ENCODE measurements at regions not wholly inside any gene's neighbourhood (a gene's known extent, or its start where the extent isn't known, plus 50 kb on each side); places are given as distances from the start of the nearest gene placed in this dataset.

DNA sequence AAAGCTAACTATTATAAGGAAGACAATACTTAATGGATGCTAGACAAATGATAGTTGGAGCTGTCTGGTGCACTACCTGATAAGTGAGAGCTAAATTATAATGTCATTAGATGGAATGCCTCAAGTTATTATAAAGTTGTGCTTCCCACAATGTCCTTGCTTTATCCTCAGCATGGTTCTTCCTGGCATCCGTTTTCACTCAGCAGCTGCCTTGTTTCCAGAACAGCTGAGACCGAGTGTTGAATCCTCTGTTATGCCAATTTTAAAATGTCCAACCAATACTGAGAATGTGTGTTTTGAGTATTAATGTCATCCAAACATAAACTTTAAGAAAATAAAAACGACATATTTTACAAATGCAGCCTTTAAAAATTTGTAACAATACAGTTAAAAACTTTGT is 286.7 kb upstream of the SOX2 start:
- DNase-seq = no peak

DNA sequence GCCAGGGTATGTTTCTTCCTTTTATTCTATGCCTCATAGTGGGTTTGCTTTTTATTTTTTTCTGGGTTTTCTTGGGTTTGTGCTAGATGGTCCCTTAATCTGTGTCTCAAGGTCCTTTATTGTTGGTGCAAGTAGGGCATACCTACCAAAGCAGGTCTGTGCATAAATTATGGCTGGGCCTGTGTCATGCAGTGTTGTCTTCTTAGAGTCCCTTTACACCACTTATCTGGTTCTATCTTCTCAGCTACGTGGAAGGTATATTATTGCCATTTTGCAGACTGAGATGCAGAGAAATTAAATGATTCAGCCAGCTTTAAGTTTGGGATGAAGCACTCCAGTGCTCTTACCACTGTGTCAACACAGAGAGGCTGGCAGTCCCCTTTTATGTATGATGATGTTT is 293.5 kb upstream of the SOX2 start:
- DNase-seq = no peak

DNA sequence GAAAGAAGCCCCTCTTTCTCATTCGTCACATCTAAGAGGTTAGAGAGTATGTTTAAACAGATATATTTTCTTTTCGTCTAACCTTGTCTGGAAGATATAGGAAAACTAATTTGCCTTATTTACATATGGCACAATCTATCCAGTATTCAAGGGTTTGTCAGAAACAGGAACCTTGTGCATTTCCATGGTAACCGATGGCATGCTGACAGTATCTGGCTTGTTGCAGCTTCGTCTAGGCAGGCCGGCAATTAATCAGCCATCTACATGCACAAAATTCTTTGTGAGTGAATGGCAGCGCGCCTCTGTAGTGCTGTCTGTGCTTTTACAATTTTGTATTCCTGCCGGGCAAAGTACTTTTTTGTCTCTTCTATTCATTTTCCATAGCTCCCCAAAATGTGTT is 294.0 kb upstream of the SOX2 start:
- DNase-seq = no peak

DNA sequence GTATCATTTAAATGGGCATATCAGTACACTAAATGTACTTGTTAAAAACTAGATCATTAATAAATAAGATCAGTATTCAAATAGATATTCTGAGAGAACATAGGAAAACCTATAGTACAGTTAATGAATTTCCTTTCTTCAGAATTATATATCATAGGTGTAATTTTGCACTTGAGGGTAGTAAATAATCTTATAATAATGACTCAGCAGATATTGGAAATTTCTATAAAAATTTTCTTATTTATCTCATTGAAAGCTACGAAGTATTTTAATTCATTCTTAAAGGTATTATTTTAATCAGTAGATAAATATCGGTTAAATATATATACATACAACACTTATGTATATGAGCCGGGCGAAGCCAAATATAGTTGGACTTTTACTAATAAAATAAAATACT is 300.9 kb upstream of the SOX2 start:
- DNase-seq = no peak

DNA sequence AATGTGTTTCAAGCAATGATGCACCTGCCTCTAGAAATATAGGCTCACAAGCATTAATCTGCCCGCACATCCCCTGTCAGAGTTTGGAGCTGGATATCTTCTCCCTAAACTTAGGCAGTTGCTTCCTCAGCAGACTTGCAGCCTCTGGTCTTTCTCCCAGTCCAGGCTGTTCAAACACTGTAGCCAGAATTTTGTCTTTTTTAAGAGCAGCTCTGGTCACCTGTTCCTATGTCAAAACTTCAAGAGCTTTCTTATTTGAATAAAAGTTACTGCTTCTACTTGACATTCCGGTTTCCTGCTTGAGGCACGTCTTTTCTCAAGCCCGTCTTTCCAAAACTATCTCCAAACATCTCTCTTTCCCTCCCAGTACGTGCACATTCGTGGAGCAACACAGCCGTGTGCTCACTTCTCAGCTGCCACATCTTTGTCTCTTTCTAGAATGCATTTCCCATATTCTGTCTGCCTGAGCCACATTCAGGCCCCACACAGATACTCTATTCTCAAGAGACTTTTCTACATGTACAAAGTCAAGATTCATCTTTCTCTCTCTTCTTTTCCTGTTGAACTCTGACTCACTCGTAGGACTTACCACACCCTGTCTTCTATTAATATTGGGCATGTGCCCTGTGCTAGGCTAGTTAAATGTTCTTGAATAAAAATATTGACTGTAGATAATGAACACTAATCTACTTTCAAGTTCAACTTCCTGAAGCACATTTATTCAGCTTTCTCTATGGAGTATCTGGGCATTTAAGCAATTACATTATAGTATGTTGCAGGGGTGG is 307.7 kb upstream of the SOX2 start:
- no peak for DNase-seq

DNA sequence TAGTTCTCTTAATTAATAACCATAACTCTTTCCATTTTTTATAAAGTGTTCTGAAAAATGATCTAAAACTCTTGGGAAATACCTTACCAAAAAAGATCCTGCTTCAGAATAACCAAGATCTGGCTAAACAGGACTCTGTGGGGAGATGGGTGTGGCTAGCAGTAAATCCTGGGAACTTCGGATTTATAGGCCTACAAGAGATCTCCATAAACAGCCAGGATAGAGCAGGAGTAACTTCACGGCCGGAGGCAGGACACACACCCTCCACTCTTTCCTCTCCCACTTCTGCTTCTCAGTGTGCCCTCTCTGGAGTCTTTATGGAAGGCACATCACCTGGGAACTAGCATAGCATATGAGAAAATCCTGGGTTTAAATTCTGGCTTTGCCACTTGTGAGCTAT is 309.4 kb upstream of the SOX2 start:
- no peak for DNase-seq

DNA sequence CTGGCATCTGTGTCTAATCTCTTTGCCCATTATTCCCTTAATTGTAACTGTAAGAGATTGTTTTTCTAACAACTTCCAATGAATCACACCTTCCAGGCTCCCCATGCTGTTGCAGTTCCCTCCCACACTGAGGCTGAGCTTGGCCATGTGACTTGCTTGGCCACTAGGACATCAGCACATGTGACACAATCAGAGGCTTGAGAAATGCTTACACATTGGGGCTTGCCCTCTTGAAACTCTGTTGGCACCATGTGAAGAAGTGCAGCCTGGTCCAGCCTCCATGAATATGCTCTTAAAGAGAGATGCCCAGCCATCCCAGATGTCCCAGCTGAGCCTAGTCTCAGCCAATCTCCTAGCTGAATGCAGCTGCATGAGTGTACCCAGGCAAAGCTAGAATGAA is 326.8 kb upstream of the SOX2 start:
- DNase-seq = no peak

DNA sequence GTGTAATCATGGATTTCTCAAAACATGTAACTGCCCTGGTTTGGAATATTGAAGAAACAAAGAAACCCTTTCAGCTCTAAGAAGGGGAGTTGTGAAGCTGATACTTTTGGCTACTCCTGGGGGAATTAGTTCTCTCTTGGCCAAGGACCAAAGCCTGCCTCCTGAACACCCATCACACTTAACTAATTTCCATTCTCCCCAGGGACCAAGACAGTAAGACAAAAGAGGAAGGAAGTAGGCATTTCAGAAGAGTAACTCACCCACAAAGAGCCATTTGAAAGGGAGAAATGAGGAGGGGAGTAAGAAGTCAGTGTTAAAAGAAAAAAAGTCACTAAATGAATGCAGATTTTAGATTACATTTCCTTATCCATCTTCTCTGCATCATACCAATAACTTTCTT is 328.0 kb upstream of the SOX2 start:
- DNase-seq = no peak

DNA sequence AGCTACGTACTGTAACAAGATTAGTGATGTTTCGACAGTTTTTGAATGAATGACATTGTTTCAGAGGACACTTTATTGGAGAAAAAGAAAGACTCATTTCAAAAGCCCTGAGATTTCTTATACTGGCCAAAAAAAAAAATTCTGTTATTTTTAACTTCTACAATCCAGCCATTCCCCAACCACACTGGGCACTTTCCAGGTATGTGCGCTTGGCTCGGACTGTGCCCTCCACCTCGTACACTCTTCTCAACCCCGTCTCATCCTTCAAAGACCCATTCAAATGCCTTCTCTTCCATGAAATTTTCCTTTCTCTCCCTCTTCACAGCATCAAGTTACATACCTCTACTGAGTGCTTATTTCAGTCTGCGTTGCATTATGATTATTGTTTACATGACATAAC is 328.5 kb upstream of the SOX2 start:
- DNase-seq = no peak

DNA sequence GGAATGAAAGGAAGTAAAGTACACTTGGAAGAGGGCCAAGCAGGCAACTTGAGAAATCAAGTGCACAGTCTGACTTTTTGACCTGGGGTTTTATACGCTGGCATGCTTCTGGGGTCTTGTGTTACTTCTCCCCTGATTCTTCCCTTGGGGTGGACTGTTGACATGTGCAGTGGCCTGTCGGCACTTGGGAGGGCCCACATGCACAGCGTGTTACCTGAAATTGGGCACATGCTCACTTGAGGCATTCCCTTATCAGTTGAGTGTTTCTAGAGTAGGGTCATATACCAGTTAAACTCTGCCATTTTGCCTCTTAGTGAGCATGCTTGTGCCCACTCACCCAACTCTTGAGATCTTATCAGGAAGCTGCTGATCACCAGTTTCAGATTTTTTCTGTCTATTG is 329.1 kb upstream of the SOX2 start:
- DNase-seq = no peak

DNA sequence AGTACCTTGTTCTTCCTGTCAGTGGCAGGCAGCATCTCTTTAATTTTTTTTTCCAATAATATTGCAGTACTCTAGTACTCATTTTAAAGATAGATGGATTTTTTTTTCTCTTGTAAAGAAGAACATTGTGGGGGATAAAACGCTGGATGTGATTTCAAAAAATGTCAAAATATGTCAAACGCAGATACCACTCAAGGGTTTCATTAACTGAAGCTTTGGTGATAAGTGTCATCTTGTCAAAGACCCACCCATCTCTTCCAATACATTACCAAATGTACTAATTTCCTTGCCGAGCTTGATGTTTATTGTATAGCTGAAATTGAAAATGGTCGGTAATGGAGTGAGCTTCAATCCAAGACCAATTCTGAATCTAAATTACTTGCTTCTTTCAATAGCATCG is 332.4 kb upstream of the SOX2 start:
- no peak for DNase-seq

DNA sequence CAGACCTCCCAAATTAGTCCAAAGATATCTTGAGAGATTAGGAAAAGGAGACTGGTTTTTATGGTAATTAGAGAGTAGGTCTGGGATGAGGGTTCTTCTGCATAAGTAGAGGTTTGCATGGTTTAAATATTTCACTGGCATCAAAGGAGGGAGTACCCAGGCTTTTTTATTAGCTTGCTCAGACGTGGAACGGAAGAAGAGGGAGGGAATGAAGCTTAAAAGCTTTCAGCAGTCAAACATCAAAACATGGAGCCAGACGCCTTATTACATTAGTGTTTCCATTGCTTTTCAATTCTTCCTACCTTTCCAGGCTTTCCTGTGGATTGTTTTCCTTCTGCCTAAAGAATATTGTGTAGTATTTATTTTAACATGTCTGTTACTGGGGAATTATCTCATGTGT is 342.1 kb upstream of the SOX2 start:
- no peak for DNase-seq

DNA sequence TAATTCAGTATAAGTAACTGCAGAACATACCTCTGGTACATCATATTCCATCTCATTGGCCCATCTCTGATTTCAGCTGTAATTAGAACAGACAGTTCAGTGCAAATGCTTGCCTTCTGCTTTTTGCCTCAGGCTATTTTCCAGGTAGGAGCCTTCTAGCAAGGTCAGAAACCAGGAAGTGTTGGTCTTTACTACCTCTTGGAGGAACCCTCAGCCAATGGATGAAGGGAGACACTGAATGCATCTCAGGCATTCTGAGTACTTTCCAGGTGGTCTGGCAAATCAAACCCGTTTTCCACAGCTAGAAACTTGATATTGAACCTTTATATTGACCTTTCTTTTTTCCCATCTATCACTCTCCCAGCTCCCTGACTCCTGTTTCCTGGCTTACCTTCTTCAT is 348.5 kb upstream of the SOX2 start:
- no peak for DNase-seq

DNA sequence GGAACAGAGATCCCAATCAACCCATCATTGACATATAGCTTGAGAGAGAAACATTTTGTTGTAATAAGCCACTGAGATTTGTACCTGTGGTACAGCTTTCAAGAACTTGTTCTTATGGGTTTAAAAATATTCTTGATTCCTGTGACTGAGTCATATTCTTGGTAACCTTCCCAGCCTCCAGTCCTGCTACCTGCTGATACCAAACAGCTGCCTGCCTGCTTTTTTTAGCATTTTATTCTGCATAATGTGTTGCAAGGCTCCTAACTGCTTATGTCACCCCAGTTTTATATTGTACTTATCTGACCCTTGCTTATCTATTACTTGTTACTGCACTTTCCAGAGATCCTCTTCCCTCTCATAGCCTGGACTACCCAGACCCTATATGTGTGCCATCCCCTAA is 349.3 kb upstream of the SOX2 start:
- no peak for DNase-seq

DNA sequence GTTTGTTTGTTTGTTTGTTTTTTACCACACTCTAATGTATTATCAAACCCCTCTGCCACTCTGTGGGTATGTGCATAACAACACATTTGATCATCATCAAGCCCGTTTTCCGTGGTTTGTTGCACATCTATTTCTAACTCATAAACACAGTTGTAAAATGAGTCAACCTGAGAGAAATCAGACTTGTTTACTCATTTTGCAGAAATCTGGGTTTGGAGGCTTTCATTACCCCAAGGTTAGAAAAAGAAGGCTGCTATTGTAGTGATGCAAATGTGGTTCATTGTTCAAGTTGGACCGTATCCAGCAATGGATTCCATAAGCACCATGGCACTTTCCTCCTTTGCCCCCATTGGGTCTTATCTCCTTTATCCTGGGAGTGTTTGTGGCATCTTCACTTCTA is 353.2 kb upstream of the SOX2 start:
- DNase-seq = no peak

DNA sequence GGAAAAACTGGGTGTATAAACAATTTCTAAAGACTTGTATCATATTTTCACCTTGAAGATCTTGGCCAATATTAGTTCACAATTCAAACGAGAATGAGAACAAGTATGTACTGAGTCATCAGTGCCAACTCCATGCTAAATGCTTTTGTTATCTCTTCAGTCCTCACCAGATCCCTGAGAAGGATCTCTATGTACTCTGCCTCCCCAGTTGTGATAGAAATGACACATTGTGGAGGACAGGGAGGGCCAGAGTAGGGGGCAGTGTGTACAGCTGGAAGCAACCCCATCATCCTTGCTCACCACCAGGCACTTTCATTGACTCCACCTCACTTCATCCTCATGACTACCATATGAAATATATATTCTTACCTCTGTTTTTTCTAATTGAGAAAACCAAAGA is 353.7 kb upstream of the SOX2 start:
- DNase-seq = no peak

DNA sequence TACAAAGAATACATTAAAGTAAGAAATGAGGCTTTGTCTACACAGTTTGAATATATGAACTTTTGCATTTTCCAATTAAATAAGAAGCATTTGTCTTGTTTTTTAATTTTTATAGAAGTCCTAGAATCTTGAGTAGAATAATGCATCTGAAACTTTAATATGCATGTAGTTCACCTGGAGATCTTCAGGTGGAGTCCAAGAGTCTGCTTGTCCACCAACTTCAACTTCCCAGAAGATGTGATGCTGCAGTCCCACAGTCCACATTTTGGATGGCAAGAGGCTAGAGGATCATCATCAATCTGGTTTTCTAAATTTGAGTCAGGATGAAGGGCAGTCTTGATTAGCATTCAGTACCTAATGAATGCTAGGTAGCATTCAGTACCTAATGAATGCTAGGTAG is 357.6 kb upstream of the SOX2 start:
- DNase-seq = no peak

DNA sequence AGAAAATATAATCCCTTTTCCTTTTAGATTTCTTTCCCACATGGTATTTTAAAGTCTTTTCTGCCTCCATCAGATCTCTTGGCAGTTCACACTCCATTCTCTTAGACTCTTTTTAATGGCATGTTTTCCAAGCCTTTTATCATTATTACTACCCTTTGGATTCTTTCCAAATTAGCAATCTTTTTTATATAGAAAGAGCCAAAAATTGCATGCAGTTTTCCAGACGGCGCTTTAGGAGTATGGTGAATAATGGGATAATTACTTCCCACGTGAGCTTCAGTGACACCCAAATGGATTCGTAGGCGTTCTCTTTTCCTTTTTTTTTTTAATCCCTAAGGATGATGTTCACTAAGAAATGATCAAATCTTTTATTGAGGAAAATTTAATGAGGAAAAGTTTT is 354.8 kb upstream of the DNAJC19 start:
- no peak for DNase-seq

DNA sequence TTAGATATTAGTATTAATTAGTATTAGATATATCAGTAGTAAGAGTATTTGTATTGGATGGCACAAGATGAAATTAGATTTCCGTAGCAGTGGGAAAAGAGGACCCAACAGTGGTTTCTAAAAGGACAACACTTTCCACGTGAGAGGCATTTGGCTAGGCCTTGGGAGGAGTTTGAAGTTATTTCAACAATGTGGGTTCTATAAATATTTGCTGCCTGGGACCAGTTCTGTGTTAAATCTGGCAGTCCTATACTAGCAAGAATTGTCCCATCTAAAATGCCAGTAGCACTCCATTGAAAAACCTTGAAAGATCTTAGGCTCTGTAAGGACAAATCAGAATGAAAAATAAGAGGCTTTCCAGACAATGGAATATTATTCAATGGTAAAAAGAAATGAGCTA is 347.1 kb upstream of the DNAJC19 start:
- DNase-seq = no peak

DNA sequence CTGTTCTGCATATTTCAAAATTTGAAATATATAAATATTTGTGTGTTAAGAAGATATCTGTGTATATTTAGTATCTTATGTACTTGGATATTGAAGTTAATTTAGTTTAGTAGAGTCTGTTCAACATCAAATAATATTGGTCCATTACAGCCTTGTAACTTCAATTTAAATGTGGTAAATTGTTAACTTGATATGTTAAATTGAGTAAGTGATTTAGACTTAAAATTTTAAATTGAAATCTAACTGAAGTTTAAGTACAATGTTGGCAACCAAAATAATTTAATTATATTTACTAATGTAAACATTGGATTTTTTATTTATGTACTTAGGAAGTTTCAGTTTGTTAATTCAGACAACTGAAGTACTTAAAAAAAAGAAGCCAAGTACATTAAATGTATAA is 343.9 kb upstream of the DNAJC19 start:
- DNase-seq = no peak

DNA sequence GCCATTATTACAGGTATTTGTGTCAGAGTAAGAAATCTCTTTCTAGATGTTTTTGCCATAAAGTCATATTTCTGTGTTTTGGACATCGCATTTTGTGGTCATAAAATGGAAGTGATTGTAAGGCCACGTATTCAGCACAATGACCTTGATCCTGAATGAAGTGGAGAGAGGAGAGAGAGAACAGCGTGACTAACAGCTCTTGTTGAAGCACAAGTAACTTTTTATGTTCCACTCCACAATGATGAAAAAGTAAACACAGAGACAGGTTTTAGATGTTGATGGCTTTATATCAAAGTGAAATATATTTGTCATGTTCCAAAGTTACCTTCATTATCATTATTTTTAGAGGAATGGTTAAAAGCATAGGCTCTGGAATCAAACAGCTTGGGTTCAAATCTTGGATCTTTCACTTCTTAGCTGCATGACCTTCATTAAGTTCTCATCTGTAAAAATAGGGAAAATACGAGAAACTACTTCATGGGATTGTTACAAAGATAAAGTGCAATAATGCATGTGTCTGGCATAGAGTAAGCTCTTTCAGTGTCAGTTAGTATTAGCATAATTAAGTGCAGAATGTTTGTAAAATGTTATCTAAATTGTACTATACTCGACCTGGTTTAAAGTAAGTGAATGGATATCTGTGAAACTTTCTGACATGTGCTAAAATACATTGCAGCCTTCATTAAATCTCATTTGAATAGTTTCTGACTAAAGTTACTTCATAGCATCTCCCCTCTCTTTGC is 341.5 kb upstream of the DNAJC19 start:
- DNase-seq = no peak

DNA sequence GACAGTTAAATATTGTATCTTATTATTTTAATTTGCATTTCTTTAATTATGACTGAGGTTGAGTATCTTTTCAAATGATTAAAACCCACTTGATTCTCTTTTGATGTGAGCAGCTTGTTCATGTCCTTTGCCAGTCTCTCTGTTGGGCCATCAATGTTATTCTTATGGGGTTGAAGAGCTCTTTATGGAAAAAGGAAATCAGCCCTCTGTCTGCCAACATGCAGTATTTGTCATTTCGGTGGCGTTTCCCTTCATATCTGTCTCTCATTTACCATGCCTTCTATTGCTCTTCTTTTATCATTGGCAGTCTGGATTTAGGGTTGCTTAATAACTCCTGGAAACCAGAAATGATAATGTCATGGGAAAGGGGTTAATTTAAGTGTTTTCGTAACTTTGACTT is 340.7 kb upstream of the DNAJC19 start:
- no peak for DNase-seq

DNA sequence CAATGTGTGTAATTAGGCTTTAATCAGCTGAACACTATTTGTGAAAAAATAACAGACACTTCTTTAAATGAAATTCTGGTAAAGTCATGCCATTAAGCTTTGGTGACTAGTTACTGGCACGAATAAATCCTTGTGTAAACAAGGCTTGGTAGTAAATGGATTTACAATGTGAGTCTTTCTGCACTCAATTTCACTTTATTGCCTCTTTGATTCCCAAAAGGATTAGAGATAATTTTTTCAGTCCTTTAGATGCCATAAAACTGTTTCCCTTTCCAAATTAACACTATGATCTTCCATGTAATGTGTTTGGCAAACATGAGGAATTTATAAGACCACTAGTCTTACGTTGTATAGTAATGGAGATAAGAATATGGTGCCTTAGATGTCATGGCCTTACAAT is 339.5 kb upstream of the DNAJC19 start:
- DNase-seq = no peak

DNA sequence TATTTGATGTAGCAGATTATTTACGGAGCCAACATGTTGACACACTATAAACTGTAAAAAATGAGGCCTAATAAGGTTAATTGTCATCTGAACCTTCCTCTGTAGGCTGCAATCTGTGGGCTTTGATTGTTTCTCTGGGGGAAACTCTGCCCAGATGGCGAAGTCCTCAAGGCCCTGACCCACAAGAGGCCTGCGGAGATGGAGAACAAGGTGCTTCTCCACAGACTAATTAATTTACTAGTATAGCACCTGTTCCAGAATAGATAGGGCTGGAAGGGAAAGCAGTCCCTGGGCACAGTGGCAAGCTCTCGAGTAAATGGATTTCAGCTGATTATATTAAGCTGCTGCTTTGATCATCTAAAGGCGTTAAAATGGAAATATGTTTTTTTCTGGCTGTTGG is 338.8 kb upstream of the DNAJC19 start:
- DNase-seq = no peak

DNA sequence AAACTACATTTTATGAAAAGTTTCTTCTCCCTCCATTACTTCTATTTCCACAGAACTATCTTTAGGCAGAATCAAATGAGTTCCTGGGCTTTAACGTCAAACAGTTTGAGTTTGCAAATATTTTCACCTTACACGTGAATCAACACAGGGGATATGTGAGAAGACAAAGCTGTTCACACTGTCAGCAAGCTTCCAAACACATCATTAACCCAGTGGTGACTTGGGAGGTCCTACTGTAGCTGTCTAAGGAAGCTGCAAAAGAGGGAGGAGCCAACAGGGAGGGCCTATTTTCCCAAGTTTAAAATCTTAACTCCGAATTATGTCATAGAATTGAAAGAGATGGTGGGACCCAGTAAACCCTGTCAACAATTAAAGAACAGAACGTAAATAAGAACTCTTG is 337.8 kb upstream of the DNAJC19 start:
- DNase-seq = no peak

Measured in DMS79 (cell line).